GM19043 (cell line): ENCODE measurements at regions not wholly inside any gene's neighbourhood (a gene's known extent, or its start where the extent isn't known, plus 50 kb on each side); places are given as distances from the start of the nearest gene placed in this dataset.

ENCODE experiments used
- ATAC-seq: cut with Tn5 transposase; IDR thresholded peaks from one replicate; pipeline ENCODE4 v1.9.1; 2021; ENCODE audit warnings: low read depth; ENCODE audit not compliant: unreplicated experiment

- ATAC-seq = no peak
Measured at GRCh38 chr7:94054130-94054529, 50.0 kb upstream of the BET1 start.

DNA sequence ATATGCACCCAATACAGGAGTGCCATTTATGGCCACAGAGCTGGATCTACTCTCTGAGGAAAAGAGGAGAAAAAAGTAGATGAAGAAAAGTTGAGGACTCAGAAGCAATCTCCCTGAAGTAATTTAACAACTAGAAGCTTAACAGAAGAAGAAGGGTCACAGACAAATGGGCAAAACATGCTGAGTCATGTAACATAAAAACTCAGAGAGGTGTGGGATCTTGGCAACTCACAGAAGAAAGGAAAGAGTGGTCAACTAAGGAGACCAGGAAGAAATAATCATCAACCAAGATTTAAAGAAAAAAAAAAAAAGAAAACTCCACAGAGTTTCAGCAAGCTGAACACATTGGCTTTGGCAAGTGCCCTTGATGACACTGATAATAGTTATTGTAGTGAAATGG, 51.8 kb upstream of the BET1 start:
- ATAC-seq = no peak

GRCh38 chr7:94056796-94057207, 52.6 kb upstream of the BET1 start:
- ATAC-seq = no peak

GRCh38 chr7:94057955-94058354, 53.8 kb upstream of the BET1 start:
- no peak for ATAC-seq

- peak; percentile 58 for ATAC-seq
Measured at GRCh38 chr7:94059746-94060145, 55.6 kb upstream of the BET1 start.

- ATAC-seq = no peak
Measured at GRCh38 chr7:94060752-94061151, 56.6 kb upstream of the BET1 start.

- no peak for ATAC-seq
Measured at GRCh38 chr7:94061326-94061725, 57.2 kb upstream of the BET1 start.

DNA sequence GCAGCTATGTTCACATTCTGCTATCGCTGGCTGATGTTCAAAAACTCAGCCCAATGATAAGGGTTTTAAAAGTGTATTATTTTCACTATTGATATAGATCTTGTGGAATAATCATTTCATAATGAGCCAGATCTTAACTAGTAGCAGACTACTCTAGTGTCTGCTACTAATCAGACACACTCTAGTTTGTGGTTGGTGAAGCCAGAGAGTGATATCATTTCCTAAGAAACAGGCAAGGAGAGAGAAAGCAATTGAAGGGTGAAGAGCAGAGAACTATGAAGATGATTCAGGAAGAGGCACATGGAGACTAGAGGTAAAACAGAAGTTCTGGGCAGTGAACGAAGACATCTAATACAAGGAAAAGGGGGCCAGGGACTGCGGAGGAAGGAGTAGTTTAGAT, 58.2 kb upstream of the BET1 start:
- ATAC-seq = no peak

- no peak for ATAC-seq
Measured at GRCh38 chr7:94064541-94065191, 60.5 kb upstream of the BET1 start.

DNA sequence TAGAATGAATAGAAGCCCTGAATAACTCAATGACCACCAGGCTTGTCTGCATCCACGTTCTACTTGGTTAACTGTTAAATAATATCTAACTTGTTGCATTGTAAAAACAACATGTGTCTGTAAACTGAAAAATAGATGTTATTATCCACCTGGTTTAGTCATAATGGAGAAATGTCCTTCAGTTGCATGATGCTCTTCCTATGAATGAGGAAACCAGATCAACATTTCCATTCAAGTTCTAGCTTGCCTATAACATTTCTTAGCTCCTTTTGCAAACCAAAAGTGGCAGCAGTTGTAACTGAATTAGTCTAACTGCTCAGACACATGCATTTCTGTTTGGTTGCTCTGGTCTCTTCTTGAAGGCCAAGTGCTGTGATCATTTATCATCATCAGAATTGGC, 62.9 kb upstream of the BET1 start:
- no peak for ATAC-seq

DNA sequence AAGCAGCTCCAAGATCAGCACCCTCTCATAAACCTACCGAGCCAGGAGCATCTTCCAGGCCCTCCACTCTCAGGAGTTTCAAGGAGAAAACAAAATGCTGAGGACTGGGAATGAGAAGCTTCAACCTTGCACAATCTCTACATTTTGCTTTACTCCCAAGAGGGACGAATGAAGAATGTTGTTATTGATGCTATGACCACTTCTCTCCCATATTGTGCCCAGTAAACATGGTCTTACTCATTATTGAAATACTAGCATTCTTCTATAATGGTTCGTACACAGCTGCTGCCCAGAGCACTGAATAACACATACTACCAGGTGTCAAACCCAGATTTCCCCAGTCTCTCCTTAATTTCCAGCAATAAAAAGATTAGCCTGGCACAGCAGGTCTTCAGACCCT, 63.4 kb upstream of the BET1 start:
- no peak for ATAC-seq

DNA sequence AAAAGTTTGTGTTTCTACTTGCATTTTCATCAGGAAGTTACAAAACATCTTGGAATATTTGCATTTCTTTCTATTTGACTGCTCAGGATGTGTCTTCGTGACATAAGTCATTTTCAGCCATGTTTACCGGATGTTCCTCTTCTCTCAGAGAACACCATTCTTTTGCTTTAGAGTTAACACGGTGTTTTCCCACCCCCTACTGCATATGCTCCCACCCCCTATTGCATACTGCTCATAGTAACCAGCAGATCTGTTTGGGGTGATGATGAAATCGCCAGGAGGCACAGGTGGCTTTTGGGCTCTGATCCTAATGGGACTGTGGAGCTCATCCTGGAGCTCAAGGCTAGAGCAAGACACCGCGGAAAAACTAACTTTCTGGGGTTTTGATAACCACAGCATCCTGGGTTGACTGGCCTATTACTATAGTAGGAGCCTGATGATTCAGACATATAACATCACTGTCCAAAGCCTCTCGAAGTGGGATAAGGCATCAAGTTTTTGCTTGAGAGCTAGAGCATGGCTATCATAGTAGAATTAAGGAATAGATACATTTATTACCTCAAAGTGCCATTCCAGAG, 65.1 kb upstream of the BET1 start:
- ATAC-seq = peak; percentile 77

GRCh38 chr7:94080551-94080950, 76.4 kb upstream of the BET1 start:
- no peak for ATAC-seq

DNA sequence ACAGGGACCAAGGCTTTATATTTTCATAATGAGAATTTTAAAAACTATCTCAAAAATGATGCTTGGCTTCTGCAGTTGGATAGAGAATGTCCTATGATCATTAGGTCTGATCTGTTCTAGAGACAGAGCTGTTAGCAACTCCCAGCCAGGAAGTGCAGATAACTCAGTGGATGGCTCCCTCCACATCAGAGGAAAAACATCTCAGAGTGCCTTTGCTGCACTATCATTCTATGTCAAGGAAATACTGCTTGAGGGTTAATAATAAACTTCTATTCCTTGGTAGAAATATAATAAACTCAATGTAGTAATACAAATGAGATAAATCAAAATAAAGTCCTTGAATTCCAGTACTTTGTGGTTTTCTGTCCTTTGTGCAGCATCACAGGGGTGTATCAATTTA, 78.0 kb upstream of the BET1 start:
- no peak for ATAC-seq

DNA sequence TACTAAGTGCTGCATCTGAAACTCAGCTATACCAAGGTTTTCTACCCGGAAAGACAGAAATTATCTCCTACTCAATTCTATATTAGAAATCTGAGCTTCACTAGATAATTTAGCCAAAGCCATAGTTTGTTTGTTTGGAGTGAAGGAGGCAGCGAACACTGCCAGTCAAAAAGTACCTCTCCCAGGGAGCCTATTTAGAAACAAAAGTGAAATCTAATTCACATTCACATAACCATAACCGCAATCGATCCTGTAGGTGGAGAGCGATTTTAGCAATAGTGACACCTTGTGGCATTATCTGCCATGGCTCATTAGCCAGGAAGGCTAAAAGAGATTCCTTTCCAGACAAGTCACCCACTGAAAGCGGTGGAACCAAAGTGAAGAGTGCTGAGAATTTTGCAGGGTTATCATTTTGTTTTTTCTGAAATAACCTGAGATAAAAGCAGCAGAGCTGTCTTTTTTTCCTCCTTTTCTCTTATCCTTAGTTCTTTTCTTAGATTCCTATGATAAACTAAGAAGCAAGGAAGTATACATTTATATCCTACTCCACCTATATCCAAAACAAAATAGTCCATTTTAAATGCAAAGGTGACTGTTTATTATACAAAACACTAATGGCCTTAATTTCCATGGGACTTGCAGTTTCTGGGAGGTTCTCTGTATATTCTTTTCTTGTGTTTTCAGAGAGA, 83.7 kb upstream of the BET1 start:
- peak; percentile 98 for ATAC-seq

- ATAC-seq = no peak
Measured at GRCh38 chr7:94088560-94088959, 84.4 kb upstream of the BET1 start.

DNA sequence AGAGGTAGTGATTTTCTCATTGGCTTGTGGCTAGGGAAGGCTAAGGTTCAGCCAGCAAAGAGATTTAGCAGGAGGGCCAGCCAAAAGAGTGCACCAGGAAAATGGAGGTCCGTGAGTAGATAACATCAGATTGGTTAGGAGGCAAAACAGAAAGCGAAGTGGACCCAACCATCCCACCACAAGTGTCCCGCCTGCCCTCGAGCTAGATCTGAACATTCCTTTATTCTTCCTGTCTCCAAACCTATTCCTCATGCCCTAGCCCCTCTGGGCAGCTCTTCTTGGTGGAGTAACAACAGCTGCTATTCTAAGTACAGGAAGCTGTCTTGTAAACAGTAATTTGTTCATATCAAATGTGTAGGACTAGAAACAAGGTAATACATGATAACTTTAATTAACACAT, 85.7 kb upstream of the BET1 start:
- ATAC-seq = no peak

GRCh38 chr7:94092980-94093379, 88.8 kb upstream of the BET1 start:
- no peak for ATAC-seq

GRCh38 chr7:94094298-94094697, 90.1 kb upstream of the BET1 start:
- no peak for ATAC-seq

DNA sequence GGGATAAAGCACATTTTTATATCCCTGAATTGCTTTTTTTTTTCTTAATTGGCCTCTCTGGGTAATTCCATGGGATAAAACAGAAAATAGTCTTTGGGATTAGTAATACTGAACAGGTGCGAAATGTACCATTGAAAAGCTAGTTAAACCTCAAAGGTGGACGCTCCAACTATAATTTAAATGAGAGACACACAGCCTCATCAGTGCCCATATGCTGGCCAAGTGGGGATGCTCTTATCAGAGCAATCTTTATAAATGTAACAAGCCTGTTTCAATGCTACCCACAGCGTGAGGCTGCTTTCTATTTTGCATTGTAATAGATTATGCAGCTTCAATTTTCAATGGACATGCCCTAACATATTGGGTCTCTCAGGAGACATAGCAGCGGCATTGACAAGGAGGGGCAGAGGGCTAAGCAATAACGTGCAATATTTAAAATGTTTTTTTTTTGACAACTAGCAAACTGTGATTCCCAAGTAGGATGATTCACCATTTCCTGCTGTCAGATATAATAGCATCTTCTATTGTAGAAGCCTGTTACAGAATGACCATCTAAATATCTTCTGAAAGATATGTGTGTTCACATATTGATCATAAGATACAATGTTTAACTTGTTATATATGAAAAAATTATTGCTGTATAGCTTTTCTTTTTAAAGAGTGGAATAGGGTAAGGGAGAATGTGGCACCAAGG, 91.3 kb upstream of the BET1 start:
- ATAC-seq = no peak

DNA sequence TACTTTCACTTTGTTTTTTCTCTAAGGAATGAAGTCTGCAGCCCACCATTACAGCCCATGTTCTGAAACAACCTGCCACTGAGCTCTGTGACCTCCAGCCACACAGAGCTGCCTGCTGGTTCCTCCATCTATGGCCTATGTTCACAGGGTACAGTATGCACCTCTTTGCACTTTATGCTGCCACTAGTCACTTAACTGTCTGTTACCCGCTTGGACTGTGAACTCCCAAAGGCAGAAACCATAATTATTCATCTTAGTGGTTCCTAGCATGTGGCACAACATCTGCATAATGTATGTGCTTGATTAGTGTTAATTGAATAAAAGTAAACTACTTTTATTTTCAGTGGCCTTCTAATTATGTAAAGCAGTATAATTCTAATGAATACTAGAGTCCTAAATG, 95.5 kb upstream of the BET1 start:
- no peak for ATAC-seq
